ENCODE measurements at regions not wholly inside any gene's neighbourhood (a gene's known extent, or its start where the extent isn't known, plus 50 kb on each side); places are given as distances from the start of the nearest gene placed in this dataset.

GRCh38 chr3:805326-805725, 287.5 kb upstream of the CNTN6 start:
- in situ Hi-C loops (cut with MboI; ENCODE audit: low sequenced_read_pairs, unreplicated experiment), result no loop called here
- no peak for DNase-seq (ENCODE audit: low spot score)
- TF ChIP-seq CTCF (IDR thresholded peaks at IDR 0.05; ENCODE audit: borderline replicate concordance, control extremely low read depth, extremely low read depth, insufficient read depth, missing control alignments), result no peak

- DNase-seq (ENCODE audit: low spot score), result no peak
- TF ChIP-seq CTCF (IDR thresholded peaks at IDR 0.05; ENCODE audit: borderline replicate concordance, control extremely low read depth, extremely low read depth, insufficient read depth, missing control alignments), result no peak
- in situ Hi-C loops (cut with MboI; ENCODE audit: low sequenced_read_pairs, unreplicated experiment), result no loop called here
These were observed 286.8 kb upstream of the CNTN6 start for GRCh38 chr3:806006-806405.

GRCh38 chr3:816605-817004, 276.2 kb upstream of the CNTN6 start:
- no peak for TF ChIP-seq CTCF (IDR thresholded peaks at IDR 0.05; ENCODE audit: borderline replicate concordance, control extremely low read depth, extremely low read depth, insufficient read depth, missing control alignments)
- DNase-seq (ENCODE audit: low spot score), result no peak
- in situ Hi-C loops (cut with MboI; ENCODE audit: low sequenced_read_pairs, unreplicated experiment), result no loop called here

GRCh38 chr3:834679-835078, 258.1 kb upstream of the CNTN6 start:
- in situ Hi-C loops (cut with MboI; ENCODE audit: low sequenced_read_pairs, unreplicated experiment), result no loop called here
- no peak for TF ChIP-seq CTCF (IDR thresholded peaks at IDR 0.05; ENCODE audit: borderline replicate concordance, control extremely low read depth, extremely low read depth, insufficient read depth, missing control alignments)
- DNase-seq (ENCODE audit: low spot score), result no peak

- in situ Hi-C loops (cut with MboI; ENCODE audit: low sequenced_read_pairs, unreplicated experiment), result no loop called here
- no peak for DNase-seq (ENCODE audit: low spot score)
- no peak for TF ChIP-seq CTCF (IDR thresholded peaks at IDR 0.05; ENCODE audit: borderline replicate concordance, control extremely low read depth, extremely low read depth, insufficient read depth, missing control alignments)
These were observed 257.7 kb upstream of the CNTN6 start for GRCh38 chr3:835096-835495.

- no peak for TF ChIP-seq CTCF (IDR thresholded peaks at IDR 0.05; ENCODE audit: borderline replicate concordance, control extremely low read depth, extremely low read depth, insufficient read depth, missing control alignments)
- in situ Hi-C loops (cut with MboI; ENCODE audit: low sequenced_read_pairs, unreplicated experiment), result no loop called here
- no peak for DNase-seq (ENCODE audit: low spot score)
These were observed 252.8 kb upstream of the CNTN6 start for GRCh38 chr3:839981-840380.

Data from GM13976 (cell line).